ENCODE measurements at regions not wholly inside any gene's neighbourhood (a gene's known extent, or its start where the extent isn't known, plus 50 kb on each side); places are given as distances from the start of the nearest gene placed in this dataset.

DNA sequence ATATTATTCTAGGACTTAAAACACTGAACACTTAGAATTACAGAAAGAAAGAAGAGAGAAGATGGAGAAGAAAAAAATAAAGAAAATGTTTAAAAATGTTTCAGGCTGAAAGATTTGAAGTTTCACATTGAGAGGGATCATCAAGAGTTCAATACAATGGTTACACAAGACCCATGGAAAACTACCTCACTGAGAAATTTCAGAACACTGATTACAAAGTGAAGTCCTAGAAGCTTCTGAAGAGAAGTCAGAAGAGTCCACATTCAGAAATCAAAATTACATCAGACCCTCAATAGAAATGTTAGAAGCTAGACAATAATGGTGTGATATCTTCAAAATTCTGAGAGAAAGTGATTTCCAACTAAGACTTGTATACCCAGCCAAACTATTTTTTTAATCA lies 196.1 kb downstream of the MACC1 start:
- no peak for DNase-seq (ENCODE audit: low spot score)

DNA sequence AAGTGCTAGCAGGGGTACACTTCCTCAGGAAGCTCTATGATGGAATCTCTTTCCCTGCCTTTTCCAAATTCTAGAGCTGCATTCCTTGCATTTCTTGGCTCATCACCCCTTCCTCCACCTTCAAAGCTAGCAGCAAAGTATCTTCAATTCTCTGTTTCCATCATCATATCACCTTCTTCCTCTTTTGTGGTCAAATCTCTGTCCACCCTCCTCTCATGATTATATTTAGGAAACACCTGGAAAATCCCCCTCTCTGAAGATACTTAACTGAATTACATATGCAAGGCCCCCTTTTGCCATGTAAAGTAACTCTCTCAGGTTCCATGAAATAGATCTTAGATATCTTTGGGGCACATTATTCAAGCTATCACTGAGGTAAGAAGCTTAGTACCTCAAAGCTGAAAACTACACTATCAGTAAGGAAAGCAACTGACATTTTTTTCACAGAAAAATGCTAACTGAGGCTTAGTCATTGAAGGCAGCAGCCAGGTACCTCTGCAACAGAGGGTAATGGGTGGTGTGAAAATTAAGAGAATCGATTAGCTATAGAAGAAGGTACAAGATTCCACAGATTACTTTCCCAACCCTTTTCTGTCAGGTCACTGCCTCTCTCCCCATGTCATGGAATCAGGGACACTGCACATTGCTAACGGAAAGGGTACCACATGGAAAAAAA lies 197.3 kb downstream of the MACC1 start:
- DNase-seq (ENCODE audit: low spot score), result no peak

DNA sequence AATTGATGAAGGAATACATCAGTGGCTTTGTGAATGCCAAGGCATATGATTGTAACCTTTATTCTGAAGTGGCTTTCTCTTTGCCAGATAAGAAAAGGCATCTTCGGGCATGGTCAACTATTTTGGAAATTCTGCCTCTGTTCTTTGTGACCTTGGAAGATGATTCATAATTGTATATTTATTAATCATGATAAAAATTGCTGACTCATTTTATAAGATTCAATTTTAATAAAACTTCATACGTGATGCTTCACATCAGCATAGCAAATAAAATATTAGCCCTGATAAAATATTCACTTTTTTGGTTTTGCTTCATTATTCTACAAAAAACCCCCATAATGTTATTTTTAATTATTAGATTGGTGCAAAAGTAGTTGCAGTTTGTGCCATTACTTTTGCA lies 200.5 kb downstream of the MACC1 start:
- no peak for DNase-seq (ENCODE audit: low spot score)

DNA sequence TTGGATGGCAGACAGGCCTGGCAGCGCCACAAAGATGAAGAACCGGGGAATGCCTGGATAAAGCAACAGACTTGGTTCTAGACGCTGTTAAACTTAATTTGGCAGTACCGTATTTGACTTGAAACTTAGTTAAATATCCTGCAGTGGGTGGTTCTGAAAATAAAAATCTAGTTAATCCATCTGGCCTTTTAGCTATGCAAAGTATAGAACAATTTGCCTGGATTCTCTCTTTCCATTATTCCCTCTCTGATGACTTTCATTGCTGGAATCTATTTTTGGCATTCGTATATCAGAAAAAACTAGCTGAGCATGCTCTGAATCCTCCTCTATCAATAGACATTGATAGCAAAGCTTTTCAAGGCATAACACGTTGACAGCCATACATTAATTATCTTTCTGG lies 203.6 kb downstream of the MACC1 start:
- no peak for DNase-seq (ENCODE audit: low spot score)

DNA sequence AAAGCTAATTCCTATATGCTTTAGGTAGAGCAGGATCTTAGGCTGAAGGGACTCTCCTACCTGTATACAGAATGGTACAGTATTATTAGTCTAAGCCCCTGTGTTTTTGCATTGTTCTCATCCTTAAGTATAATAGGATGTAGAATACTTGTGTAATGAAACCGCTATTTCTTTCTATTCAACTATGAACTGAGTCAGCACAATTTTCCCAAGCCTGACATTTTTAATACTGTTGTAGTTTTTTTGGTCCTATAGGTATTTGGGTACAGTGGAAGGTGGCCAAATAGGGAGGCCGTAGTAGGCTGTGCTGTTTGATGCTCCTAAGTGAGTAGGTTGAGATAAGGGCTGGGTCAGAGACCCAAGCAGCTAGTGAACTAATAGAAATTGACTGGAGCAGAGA lies 205.1 kb downstream of the MACC1 start:
- no peak for DNase-seq (ENCODE audit: low spot score)

DNA sequence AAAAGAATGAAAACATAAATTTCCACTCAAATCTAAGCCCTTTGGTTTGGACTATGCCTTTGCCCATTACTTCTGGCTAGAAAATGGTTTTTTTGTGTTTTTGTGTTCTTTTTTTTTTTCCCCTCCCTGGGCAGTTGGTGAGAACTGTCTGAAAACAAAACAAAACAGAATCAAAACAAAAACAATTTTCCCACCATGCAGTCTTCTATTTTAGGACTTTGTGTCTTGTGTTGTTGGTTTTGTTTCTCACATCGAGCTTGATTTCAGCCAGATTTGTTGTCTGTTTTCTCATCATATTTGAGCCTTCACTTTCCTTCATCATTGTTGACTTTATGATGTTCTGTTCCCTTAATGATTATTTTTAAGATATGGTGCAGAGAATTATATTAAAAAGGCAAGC lies 206.3 kb downstream of the MACC1 start:
- DNase-seq (ENCODE audit: low spot score), result no peak

DNA sequence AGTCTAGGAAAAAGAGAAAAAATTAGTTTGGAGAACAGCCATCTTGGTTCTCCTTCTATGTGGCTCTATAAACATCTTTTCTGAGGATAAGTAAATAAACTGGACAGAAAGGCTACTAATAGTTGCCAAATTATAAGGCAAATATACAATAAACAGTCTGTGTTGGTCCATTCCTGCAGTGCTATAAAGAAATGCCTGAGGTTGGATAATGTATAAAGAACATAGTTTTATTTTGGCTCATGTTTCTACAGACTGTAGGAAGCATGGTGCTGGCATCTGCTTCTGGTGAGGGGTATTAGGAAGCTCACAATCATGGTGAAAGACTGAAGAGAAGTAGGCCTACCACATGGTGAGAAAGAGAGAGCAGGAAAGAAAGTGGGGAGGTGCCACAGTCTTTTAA lies 209.7 kb downstream of the MACC1 start:
- DNase-seq (ENCODE audit: low spot score), result no peak

DNA sequence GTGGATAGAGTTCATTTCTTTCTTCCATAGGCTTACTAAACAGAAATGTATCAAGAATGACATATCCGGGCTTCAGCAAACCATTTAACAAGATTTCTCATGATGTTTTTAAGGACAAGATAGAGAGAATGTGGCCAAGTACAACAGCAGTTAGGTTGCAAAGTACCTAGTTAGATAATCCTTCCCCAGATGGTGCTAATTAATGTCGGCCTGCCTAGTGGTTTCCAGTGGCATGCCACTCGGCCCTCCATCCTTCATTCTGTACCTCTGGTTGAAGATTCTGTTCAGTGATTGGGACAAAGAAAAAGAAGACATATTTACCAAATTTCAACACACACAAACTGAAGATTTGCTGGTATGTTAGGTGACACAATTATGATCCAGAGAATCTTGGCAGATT lies 212.1 kb downstream of the MACC1 start:
- no peak for DNase-seq (ENCODE audit: low spot score)

DNA sequence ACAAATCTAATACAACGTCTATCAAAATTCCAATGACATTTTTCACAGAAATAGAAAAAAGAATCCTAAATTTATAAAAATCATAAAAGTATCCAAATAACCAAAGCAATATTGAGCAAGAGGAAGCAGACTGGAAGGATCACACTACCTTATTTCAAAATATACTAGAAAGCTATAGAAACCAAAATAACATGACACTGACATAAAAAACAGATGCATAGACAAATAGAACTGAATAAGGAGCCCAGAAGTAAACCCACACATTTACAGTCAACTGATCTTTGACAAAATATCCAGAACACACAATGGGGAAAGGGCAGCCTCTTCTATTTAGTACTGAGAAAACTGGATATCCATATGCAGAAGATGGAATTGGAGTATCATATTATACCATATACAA lies 217.5 kb downstream of the MACC1 start:
- DNase-seq (ENCODE audit: low spot score), result no peak

DNA sequence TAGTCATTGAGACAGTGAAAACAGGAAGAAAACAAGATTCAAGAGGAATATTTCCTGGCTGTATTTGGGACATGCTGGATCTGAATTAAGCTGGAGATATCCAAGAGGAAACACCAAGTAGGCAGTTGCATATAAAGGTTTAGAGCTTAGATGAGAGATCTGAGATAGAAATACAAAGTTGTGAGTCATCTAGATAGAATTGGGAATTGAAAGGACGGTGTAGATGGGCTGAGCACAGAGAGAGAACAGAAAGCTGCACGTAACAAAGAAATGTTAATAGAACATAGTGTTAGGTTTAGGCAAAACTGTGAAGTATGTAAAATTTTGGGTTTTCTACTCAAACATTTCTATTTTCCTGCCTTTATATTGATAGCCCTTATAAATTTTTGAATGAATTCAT lies 218.5 kb upstream of the TMEM196 start:
- no peak for DNase-seq (ENCODE audit: low spot score)

DNA sequence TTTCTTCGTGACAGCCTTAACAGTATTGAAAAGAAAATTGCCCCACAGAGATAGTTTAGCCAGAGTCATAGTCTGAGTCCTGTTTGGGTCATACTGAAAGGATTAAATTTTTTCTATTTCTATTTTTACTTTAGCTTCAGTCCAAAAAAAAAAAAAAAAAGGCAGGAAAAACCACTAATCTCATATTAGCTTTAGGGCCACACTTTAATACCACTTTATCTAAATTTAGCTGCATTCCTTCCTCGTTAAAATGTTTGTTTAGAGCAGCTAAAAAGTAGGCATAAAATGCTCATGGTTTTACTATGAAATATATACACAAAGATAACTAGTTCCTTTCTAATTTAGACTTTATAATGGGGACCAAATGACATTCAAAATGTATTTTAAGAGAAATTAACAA lies 216.5 kb upstream of the TMEM196 start:
- no peak for DNase-seq (ENCODE audit: low spot score)

DNA sequence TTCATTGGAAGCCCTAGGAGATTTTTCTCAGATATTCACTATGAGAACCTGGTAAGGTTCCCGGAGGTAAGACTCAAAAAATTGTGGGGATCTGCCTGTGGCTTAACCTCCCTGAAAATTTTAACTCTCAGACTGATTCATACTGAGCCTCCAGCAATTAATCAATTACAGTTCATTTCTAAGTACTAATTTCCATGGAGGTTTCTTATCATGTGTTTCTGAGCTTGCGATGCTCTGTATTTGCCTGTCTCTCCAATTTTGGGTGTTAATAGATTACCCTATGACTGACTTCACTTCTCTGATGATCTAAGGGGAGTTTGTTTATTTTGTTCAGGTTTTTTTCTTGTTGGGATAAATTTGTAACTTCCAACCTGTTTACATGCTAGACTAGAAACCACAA lies 215.4 kb upstream of the TMEM196 start:
- no peak for DNase-seq (ENCODE audit: low spot score)

DNA sequence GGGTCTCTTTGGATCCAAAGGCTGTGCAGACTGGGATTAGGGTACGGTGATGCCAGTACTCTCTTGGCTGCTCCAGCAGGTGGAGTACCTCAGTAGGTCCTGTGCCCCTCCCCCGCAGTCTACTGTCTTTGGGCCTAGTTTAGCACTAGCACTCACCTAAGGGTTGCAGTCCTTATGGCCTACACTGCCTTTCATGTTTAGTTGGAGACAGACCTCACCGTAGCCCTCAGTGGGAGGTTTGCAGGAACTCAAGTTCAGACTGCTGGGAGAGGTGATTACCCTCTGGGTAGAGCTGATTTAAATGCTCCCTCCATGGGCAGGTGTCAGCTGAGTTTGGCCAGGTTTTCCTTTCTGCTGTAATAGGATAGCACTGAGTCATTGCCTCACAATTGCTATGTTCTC lies 210.8 kb upstream of the TMEM196 start:
- no peak for DNase-seq (ENCODE audit: low spot score)

DNA sequence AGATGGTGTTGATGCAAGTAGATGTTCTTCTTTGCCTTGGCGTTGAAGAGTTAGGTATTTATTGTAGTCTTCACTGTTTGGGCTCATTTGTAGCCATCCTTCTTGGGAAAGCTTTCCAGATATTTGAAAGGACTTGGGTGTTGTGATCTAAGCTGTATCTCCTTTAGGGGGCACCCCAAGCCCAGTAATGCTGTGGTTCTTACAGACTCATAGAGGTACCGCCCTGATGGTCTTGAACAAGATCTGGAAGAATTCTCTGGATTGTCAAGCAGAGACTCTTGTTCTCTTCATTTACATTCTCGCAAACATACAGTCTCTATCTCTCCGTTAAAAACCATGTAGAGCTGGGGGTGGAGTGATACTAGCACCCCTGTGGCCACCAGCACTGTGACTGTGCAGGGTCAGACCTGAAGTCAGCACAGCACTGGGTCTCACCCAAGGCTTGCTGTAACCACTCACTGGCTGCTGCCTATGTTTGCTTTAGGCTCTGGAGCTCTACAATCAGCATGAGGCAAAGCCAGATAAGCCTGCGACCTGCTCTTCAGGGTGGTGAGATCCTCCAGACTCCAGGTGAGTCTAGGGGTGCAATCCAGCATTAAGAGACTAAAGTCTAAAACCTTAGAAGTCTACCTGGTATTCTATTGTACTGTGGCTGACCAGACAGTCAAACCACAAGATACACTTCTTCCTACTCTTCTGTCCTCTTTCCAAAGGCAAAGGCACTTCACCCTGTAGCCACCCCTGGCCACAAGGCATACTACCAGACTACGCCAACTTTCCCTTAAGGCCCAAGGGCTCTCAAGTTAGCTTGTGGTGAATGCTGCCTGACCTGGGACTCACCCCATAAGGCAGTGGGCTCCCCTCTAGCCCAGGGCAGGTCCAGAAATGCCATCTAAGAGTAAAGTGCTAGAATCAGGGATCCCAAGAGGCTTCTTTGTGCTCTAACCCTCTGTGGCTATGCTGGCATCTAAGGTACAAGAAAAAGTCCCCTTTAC lies 209.7 kb upstream of the TMEM196 start:
- DNase-seq (ENCODE audit: low spot score), result peak; percentile 2

DNA sequence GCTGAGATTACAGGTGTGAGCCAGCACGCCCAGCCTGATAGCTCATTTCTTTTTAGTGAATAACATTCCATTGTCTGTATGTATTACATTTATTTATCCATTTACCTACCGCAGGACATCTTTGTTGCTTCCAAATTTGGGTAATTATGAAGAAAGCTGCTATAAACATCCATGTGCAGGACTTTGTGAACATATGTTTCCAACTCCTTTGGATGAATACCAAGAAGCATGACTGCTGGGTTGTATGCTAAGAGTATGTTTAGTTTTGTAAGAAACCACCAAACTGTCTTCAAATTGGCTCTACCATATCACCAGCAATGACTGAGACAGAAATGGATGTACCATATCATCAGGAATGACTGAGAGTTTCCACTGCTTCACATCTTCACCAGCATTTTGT lies 200.2 kb upstream of the TMEM196 start:
- no peak for DNase-seq (ENCODE audit: low spot score)

DNA sequence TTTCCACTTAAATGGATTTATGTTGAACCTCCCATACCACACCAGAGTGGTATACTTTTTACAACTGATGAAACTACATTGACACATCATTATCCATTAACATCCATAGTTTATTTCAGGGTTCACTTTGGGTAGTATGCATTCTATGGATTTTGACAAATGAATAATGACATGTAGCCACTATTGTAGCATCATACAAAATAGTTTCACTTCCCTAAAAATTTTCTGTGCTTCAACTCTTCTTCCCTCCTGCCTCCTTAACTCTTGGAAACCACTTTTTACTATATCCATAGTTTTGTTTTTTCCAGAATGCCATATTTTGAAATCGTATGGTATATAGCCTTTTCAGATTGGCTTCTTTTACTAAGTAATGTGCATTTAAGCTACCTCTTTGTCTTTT lies 199.5 kb upstream of the TMEM196 start:
- DNase-seq (ENCODE audit: low spot score), result no peak

DNA sequence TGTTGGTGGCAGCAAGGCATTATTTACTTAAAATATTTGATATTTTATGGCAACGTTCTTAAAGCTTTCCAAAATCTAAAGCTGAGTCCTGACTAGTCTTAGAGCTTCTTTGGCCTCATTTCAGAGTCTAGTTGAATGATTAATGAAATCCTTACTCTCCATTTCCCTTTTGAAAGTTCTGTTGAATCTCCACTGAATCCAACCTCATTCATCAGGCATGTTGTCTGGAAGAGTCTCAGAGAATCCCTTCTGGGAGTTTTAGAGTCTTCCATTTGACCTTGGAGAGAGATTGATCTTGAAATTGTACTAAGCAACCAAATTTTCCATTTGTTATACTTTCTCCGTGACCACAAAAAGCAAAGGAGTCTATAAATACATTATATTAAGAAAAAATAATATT lies 198.5 kb upstream of the TMEM196 start:
- no peak for DNase-seq (ENCODE audit: low spot score)

DNA sequence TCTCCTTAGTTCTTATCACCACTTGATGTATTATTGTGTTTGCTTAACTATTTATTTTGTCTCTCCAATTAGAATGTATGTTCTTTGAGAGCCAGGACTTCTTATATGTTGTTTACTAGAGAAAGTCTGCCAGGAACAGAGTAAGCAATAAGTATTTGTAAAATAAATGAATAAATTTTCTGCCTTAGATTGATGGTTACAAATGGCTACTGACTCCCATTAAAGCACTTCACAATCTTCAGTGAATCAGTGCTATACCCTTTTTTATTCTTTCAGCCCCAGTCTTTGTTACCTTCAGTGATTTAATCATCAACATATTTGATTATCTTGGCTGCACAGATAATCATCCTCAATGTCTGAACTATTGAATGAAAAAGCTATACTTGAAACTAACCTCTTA lies 197.1 kb upstream of the TMEM196 start:
- no peak for DNase-seq (ENCODE audit: low spot score)

DNA sequence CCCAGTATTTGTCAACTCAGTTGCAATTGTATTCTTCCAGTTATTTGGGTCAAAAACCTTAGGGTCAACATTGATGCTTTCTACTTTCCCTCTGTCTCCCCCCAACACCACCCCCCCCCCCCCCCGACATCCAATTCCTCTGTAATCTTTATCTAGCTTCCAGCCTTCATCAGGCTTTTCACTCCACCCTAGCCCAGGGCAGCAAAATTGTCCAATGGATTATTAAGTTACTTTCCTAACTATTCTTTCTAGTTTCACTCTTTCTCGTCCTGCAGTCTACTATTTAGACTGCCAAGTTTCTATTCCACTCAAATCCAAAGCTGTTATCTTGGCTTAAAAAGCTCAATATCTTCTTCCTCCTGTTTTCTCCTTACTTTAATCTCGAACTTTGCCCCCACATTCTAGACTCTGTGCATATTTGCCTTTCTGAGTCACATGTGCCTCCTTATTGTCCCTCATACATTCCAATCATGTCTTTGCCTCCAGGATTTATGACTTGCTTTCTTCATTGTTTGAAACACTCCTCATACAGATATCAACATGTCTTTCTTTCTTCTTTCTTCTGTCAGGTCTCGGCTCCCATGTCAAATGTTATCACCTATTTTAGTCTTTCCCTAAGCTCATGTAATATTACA lies 196.6 kb upstream of the TMEM196 start:
- no peak for DNase-seq (ENCODE audit: low spot score)

DNA sequence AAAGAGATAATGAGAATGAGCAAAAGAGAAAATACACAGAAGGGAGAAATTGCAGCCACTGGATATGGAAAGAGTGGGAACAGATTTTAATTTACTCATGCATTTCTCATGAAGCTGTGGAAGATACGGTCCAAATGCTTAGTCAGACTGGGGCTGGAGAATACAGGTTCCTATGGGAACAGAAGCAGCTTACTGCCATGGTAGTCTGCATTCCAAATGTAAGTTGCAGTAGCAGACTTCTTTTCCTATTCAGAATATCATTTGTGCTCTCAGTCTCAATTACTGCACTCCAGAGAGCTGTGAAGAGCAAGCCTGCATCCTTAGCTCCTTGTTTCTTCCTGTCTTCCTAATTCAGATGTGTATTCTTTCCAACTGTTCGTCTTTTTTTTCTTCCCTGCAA lies 190.8 kb upstream of the TMEM196 start:
- DNase-seq (ENCODE audit: low spot score), result no peak

DNA sequence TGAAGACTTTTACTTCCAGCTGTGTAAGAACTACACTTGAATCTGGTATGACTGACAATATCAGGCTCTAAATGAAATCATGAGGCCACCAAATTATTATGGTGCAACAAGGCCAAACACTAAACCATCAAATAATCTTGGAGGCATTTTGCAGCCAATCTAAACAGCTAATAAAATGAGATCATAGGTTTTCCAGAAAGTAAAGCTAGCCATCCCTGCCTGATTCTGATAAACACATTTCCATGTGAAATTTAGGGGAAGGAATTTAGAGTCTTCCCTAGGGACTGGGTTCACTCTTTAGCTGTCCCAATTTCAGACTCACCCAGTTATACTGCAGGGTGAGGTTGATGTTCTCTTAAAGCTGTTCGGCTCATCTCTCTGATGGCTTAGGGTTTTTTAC lies 190.3 kb upstream of the TMEM196 start:
- DNase-seq (ENCODE audit: low spot score), result no peak

DNA sequence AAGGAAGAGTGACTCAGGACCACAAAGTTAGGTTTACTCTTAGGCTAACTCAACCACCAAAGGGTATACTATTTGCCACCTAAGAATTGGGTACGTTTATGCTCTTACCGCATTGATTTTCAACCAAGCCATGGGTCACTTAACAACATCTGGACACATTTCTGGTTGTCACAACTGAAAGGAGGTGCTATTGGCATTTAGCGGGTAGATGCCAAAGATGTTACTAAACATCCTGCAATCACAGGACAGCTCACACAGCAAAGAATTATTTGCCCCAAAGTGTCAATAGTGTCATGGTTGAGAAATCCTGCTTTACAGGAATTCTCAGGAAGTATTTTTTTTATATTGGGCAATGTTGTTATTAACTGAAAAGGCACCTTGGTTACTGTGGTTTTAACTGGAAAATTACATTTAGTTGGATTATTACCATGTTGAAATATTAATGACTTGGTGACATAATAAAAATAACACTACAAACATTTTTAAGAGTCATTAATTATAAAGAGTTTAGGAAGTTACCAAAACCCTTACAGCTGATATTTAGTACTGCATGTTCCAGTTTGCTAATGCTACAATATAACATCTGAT lies 185.0 kb upstream of the TMEM196 start:
- no peak for DNase-seq (ENCODE audit: low spot score)

DNA sequence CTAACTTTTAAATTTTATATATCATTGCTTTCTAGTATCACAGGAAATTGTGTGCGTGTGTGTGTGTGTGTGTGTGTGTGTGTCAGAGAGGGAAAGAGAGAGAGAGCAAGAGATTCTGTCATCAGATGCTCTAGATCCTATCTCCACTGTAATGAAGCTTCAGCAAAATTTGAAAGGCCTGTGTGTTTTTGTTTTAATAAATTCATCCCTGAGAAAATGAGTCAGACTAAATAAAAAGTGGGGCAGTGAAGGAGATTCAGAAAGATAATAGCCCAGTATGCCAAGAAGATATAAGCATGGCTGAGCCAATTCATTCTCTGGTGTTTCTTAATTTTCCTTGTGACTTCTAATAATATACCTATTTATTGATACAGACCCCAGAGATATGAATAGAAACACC lies 184.2 kb upstream of the TMEM196 start:
- no peak for DNase-seq (ENCODE audit: low spot score)
